Common myeloid progenitor, CD34-positive (primary cell): ENCODE measurements at regions not wholly inside any gene's neighbourhood (a gene's known extent, or its start where the extent isn't known, plus 50 kb on each side); places are given as distances from the start of the nearest gene placed in this dataset.
A peak's percentile ranks its signal among the peaks of the same experiment; 100 is the strongest.

Experiments used
- CTCF ChIA-PET: fragments of 350-600 bp; sonication (Branson Sonifier 250); formaldehyde crosslinking; loops from one replicate; lab custom pipeline; 2021; ENCODE audit warnings: antibody characterized with exemption; lab: Charles Lee
- POLR2A ChIA-PET: fragments of 350-600 bp; sonication (Branson Sonifier 250); formaldehyde crosslinking; loops from one replicate; lab custom pipeline; 2021; ENCODE audit warnings: antibody characterized with exemption; lab: Charles Lee
- DNase-seq, 3 donors: peaks; one replicate each; pipeline versions ENCODE4 v3.0.0 to v3.0.0-alpha.2; 2013
- H3K27ac ChIP-seq, 2 experiments: 1 replicate in 1 of 2; 2 replicates in 1 of 2; pipeline ENCODE4 v1.7.0; 2013; ENCODE audit warnings: inconsistent platforms in 2 of 2, low read length in 2 of 2, mild to moderate bottlenecking in 2 of 2, low read depth in 1 of 2, moderate library complexity in 1 of 2; ENCODE audit not compliant: severe bottlenecking in 2 of 2, insufficient read depth in 1 of 2, poor library complexity in 1 of 2
- H3K27me3 ChIP-seq, 5 experiments: replicated peaks in 2 of 5; 1 replicate in 3 of 5; 2 replicates in 2 of 5; pipeline versions ENCODE4 v1.6.1 to v1.7.0; 2013; ENCODE audit warnings: low read length in 4 of 5, mild to moderate bottlenecking in 2 of 5, moderate library complexity in 2 of 5, inconsistent platforms in 1 of 5; ENCODE audit not compliant: insufficient read depth in 5 of 5, control insufficient read depth in 4 of 5
- H3K36me3 ChIP-seq, 4 experiments: 1 replicate in 2 of 4; 2 replicates in 2 of 4; pipeline versions ENCODE4 v1.6.1 to v1.7.0; 2013; ENCODE audit warnings: low read length in 3 of 4, control low read depth in 1 of 4, mild to moderate bottlenecking in 1 of 4; ENCODE audit not compliant: control insufficient read depth in 4 of 4, insufficient read depth in 4 of 4
- H3K4me1 ChIP-seq, 4 experiments: 1 replicate in 3 of 4; 2 replicates in 1 of 4; pipeline versions ENCODE4 v1.6.1 to v1.7.1; 2013; ENCODE audit warnings: low read length in 3 of 4, mild to moderate bottlenecking in 3 of 4, control low read depth in 1 of 4, inconsistent platforms in 1 of 4, moderate library complexity in 1 of 4; ENCODE audit not compliant: control insufficient read depth in 4 of 4, insufficient read depth in 4 of 4; ENCODE audit errors: control extremely low read depth in 1 of 4
- H3K4me3 ChIP-seq, 7 experiments: 1 replicate in 4 of 7; 2 replicates in 3 of 7; pipeline versions ENCODE4 v1.5.1 to v1.7.0; 2013; ENCODE audit warnings: mild to moderate bottlenecking in 7 of 7, low read length in 6 of 7, moderate library complexity in 6 of 7, inconsistent platforms in 2 of 7, low read depth in 2 of 7, control low read depth in 1 of 7; ENCODE audit not compliant: insufficient read depth in 4 of 7, control insufficient read depth in 1 of 7; ENCODE audit errors: extremely low read depth in 1 of 7
- H3K9me3 ChIP-seq, 5 experiments: 1 replicate in 4 of 5; 2 replicates in 1 of 5; pipeline versions ENCODE4 v1.6.1 to v1.7.1; 2013; ENCODE audit warnings: low read length in 4 of 5, mild to moderate bottlenecking in 2 of 5, inconsistent platforms in 1 of 5, low read depth in 1 of 5, moderate library complexity in 1 of 5; ENCODE audit not compliant: control insufficient read depth in 4 of 5, insufficient read depth in 2 of 5; ENCODE audit errors: control extremely low read depth in 1 of 5
- WGBS: methylation state at CpG from one replicate; pipeline ENCODE4 v1.1.5; 2013; ENCODE audit not compliant: insufficient coverage; 5-methylcytosine and 5-hydroxymethylcytosine counted together

DNA sequence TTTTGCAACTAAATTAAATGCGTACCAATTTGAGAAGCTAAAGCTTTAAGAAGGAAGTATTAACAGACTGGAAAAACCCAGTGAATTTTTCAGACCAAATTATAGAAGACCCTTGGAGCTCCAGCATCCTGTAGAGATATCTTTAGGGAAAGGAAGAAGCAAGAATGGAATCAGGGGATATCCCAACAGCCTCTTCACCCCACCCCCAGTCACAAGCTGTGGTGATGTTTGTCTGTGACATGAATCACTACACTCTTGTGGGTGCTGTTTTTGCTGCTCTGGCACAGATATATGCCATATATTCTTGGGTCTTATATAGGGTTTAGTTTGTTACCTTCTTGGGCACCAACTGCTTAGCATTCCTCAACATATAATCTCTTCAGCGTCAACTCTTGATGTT, 78.5 kb upstream of the BCL6 start:
- POLR2A ChIA-PET: no interaction called here
- Histone ChIP-seq H3K4me3 (no peak overlapping the region), H3K9me3 (no peaks in the 10 kb centered on the region), H3K27me3 (no peaks in the 10 kb centered on the region), H3K4me1 (peaks cover 0 to 15% (median 3%) of the 10 kb centered on the region in 4 experiments), H3K36me3 (no peaks in the 10 kb centered on the region), H3K27ac (no peak overlapping the region)
- no peak for DNase-seq
- 100% methylated on average over 1 of the region's 2 CpGs for WGBS
- CTCF ChIA-PET: no interaction called here

DNA sequence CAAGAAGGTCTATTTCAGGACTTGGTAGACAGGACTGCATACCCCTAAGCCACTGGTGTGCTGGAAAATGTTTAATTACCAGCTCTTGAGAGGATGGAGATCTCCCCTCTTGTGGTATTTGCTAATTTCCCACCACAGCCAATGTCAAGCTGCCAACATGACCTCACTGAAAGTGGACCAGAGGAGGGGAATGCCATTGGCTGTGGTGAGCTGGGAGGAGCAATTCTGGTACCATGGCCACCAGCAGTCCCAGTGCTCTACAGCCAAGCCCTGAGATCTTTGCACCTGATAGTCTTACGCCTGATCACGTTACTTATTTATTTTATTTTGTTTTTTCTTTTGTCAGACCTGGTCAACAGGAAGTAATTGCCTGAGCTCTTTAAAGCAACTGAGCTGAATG, 82.5 kb upstream of the BCL6 start:
- Histone ChIP-seq H3K27me3 (no peaks in the 10 kb centered on the region), H3K4me1 (peaks cover 0 to 16% (median 1%) of the 10 kb centered on the region in 4 experiments), H3K27ac (no peak overlapping the region), H3K4me3 (no peak overlapping the region), H3K36me3 (no peaks in the 10 kb centered on the region), H3K9me3 (no peaks in the 10 kb centered on the region)
- POLR2A ChIA-PET: no interaction called here
- CTCF ChIA-PET: no interaction called here
- no peak for DNase-seq
- WGBS: 90% methylated on average over 2 of the region's 2 CpGs

- Histone ChIP-seq H3K4me1 (peaks cover 0 to 14% (median 1%) of the 10 kb centered on the region in 4 experiments), H3K36me3 (no peaks in the 10 kb centered on the region), H3K9me3 (no peaks in the 10 kb centered on the region), H3K27ac (no peak overlapping the region), H3K27me3 (no peaks in the 10 kb centered on the region), H3K4me3 (no peak overlapping the region)
- CTCF ChIA-PET: no interaction called here
- 50% methylated on average over 2 of the region's 7 CpGs for WGBS
- DNase-seq: peak in 2 of 3 donors; percentile 29 to 37
- POLR2A ChIA-PET: no interaction called here
Observed at GRCh38 chr3:187828579-187829452, 83.5 kb upstream of the BCL6 start.

- no peaks in the 10 kb centered on the region for H3K36me3 ChIP-seq
- no peak overlapping the region for H3K4me3 ChIP-seq
- H3K27ac ChIP-seq: no peak overlapping the region
- H3K4me1 ChIP-seq: peaks cover 0 to 14% (median 1%) of the 10 kb centered on the region in 4 experiments
- H3K9me3 ChIP-seq: no peaks in the 10 kb centered on the region
- CTCF ChIA-PET: no interaction called here
- no CpG with 5 or more reads among the region's 1 CpG for WGBS
- DNase-seq: no peak
- no peaks in the 10 kb centered on the region for H3K27me3 ChIP-seq
- POLR2A ChIA-PET: no interaction called here
Observed at GRCh38 chr3:187830181-187830580, 84.9 kb upstream of the BCL6 start.

GRCh38 chr3:187831125-187832051, 86.1 kb upstream of the BCL6 start:
- Histone ChIP-seq H3K4me1 (peaks cover 0 to 14% (median 1%) of the 10 kb centered on the region in 4 experiments), H3K36me3 (no peaks in the 10 kb centered on the region), H3K9me3 (no peaks in the 10 kb centered on the region), H3K27ac (no peak overlapping the region), H3K27me3 (no peaks in the 10 kb centered on the region), H3K4me3 (no peak overlapping the region)
- CTCF ChIA-PET: interaction anchor here (1.3 kb wide), 1 partner anchor 21 kb away, joined by 3 read pairs; no protein-coding TSS in a partner anchor
- POLR2A ChIA-PET: no interaction called here
- 95% methylated on average over 9 of the region's 9 CpGs for WGBS
- DNase-seq: no peak

GRCh38 chr3:187832202-187832601, 86.9 kb upstream of the BCL6 start:
- no peak for DNase-seq
- no peaks in the 10 kb centered on the region for H3K36me3 ChIP-seq
- H3K4me3 ChIP-seq: no peak overlapping the region
- H3K27ac ChIP-seq: no peak overlapping the region
- peaks cover 0 to 14% (median 1%) of the 10 kb centered on the region in 4 experiments for H3K4me1 ChIP-seq
- ChIA-PET CTCF (interaction anchor here (1.3 kb wide), 1 partner anchor 22 kb away, joined by 3 read pairs; no protein-coding TSS in a partner anchor), POLR2A (no interaction called here)
- H3K27me3 ChIP-seq: no peaks in the 10 kb centered on the region
- 100% methylated on average over 2 of the region's 3 CpGs for WGBS
- H3K9me3 ChIP-seq: no peaks in the 10 kb centered on the region
